GM19463 (cell line): ENCODE measurements at regions not wholly inside any gene's neighbourhood (a gene's known extent, or its start where the extent isn't known, plus 50 kb on each side); places are given as distances from the start of the nearest gene placed in this dataset.

Source experiments
- ATAC-seq: cut with Tn5 transposase; IDR thresholded peaks from one replicate; pipeline ENCODE4 v1.9.1; 2021; ENCODE audit warnings: mild to moderate bottlenecking, moderate library complexity; ENCODE audit not compliant: unreplicated experiment

DNA sequence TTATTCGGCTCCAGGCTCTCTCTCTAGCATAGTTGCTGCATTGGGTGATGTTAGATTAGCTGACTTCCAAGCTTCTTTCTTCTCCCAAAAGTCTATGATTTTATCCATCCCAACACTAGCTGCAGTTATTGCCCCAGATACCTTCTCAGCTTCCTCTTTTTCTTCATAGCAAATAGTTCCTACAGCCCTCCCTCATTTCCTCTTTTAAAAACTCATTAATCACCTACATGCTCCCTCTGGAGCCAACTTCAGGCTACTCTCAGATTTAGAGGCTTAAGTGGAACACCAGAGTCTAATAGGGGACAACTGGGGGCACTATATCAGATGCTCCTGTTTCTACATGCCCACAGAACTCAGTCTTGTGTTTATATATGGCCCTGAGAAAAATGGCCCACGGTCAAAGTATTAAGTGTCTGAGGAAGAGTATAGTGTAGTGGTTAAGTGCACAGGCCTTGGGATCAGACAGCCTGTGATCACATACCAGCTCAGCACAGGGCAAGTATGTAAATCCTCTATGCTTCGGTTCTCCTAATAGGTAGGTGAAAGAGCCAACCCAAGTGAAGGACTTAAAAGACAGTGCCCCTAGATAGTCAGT lies 241.9 kb upstream of the SLC14A2 start:
- ATAC-seq, result no peak

- no peak for ATAC-seq
Measured at GRCh38 chr18:45374236-45374635, 241.0 kb upstream of the SLC14A2 start.

- no peak for ATAC-seq
Measured at GRCh38 chr18:45374878-45375630, 240.2 kb upstream of the SLC14A2 start.

DNA sequence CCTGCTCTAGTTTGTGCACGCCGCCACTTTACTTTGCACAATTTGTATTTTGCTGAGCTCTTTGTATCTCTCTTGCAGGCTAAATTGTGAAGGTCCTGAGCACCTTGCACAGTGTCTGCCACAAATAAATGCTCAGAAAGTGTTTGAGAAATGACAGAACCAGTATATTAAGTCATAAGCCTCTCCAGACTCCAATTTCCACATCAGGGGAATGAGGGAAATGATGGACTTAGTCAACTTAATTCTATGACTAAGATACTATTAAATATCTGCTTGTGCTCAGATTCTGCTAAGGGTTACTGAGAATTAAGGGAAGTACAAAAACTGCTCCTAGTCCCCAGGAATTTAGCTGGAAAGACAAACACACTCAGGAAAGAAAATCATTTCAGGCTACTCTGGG lies 239.1 kb upstream of the SLC14A2 start:
- ATAC-seq, result no peak

DNA sequence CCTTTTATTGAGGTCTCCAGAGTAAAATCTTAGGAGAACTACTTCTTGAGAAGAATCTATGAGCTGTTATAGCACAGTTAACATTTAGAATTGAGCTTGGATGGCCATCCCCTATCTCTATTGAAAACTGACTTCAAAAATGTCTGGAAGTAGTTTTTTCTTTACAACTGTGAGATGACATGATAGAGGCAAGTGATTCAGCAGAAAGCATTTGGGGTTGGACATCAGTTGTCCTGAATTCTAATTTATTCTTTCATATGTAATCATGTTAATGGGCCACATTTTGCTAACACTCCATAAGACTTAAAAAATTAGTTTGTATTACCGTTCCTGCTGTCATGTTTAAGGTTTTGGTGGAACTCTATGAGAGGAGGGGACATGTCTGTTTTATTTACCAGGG lies 237.0 kb upstream of the SLC14A2 start:
- ATAC-seq, result no peak

- ATAC-seq, result no peak
Measured at GRCh38 chr18:45378933-45379332, 236.3 kb upstream of the SLC14A2 start.

- peak; percentile 63 for ATAC-seq
Measured at GRCh38 chr18:45379903-45380302, 235.4 kb upstream of the SLC14A2 start.

DNA sequence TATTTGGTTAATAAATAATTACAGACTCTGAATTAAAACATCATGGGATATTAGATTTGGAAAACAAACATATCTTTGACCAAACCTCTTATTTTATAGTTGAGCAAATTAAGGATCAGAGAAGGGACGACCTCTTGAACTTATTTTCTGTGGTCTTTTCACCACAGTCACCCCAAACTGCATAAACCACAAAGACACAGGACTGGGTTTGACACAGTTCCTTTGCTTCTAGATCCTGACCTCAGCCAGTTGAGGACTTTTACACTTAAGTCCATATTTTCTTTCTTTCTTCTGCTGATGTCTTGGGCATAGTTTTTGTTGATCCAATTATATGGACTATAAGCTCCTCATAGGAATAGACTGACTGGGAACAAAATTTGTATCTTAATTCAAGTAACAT lies 234.0 kb upstream of the SLC14A2 start:
- no peak for ATAC-seq

DNA sequence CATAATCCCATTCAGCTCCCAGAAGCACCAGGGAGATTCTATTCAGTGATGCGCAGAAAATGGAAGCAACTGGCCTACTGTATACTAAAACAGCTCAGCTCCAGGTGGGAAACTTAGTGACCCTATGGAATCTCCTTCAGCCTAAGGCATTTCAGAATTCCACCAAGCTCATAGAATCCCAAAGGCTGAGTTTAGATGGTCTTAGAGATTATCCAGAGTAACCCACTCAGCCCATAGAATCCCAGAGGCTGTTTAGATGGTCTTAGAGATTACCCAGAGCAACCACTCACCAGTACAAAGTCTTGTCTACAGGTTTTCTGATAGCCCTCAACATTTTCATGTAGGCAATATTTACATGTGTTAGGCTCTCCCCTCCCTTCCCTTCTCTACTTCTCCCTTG lies 232.0 kb upstream of the SLC14A2 start:
- ATAC-seq, result no peak

GRCh38 chr18:45384137-45384961 lies 230.9 kb upstream of the SLC14A2 start:
- peak; percentile 55 for ATAC-seq

GRCh38 chr18:45384962-45385315 lies 230.3 kb upstream of the SLC14A2 start:
- no peak for ATAC-seq

DNA sequence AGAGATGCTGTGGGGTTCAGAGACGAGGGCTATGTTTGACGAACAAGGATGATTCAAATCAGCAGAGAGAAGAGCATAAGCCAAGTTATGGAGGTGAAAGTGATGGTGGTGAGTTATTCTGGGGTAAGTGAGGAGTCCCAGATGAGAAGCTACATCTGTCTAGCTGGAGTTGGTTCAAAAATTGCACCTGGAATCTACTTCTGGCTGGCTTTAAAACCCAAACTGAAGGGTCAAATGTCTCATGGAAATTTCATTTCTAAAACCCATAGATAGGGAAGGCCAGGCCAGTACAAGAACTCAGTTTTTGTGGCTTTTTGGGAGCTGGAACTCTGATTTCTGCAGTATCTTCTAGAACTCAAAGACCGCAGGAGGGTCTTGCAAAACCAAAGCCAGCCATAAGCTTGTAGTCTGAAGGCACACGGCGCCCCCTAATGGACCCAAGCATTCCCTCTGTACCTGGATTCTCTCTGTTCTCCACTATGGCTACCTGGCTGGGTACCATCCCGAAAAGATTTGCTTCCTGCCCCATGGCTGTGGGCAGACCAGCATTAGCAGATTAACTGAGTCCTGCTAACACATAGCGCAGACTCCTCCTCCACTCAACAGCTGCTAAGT lies 229.1 kb upstream of the SLC14A2 start:
- no peak for ATAC-seq

- ATAC-seq, result no peak
Measured at GRCh38 chr18:45387229-45387628, 228.0 kb upstream of the SLC14A2 start.

DNA sequence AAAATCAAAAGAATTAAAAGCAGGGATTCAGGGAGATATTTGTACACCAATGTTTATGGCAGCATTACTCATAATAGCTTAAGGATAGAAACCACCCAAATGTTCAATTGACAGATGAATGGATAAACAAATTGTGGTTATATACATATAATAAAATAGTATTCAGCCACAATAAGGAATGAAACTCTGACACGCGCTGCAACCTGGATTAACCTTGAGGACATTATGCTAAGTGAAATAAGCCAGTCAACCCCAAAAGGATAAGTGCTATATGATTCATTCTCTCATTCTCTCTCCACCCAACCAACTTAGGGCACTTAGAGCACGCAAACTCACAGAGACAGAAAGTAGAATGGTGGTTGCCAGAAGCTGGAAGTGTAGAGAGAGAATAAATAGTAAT lies 216.8 kb upstream of the SLC14A2 start:
- no peak for ATAC-seq

DNA sequence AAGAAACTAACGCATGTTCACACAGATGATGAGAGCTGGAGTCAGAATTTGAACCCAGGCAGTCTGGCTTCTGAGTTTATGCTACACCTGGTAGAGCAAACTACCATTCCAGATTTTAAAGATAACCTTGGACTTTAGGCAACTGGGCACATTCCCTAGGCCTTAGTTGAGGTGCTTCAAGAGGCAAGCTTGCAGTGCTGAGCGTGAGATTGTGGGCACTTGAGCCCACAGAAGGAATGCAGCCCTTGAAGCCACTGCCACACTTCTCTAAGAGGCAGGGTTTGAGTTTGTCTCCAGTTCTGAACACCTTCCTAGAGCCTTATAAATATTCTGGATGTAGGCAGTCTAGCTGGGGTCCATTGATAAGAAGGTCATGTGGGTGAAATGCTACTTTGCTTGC lies 216.1 kb upstream of the SLC14A2 start:
- ATAC-seq, result no peak

- no peak for ATAC-seq
Measured at GRCh38 chr18:45399643-45400042, 215.6 kb upstream of the SLC14A2 start.

GRCh38 chr18:45402485-45403056 lies 212.7 kb upstream of the SLC14A2 start:
- ATAC-seq, result no peak

DNA sequence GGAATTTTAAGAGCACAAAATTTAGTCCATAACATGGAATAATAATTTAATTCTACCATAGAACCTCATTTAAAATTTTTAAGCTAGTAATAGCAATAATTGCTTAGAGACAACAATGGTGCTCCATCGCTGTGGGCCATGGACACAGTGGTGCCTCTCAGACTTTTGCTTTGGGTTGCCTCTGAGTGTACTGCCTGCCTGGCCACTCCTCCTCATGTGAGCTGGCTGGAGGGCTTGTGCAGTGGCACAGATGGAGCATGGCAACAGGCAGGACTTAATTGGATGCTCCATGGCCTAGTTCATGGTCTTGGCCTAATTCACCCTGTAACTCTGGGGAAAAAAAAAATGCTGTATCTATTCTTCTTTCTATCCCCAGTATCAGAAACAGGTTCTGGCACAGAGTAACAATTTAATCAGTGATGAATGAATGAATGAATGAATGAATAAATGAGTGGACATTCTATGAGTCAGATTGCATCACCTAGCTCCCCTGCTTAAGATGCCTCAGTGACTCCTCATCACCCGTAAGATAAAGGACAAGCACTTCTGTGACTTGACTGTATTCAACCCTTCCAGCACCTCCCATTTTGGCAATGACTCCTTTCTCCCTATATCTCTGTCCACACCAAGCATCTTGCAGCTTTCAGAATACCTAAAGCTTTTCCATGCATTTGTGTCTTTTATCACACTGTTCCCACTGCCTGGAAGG lies 211.8 kb upstream of the SLC14A2 start:
- ATAC-seq, result no peak

GRCh38 chr18:45408218-45408617 lies 207.1 kb upstream of the SLC14A2 start:
- ATAC-seq, result no peak

GRCh38 chr18:45409971-45410370 lies 205.3 kb upstream of the SLC14A2 start:
- ATAC-seq, result no peak

- ATAC-seq, result peak; percentile 51
Measured at GRCh38 chr18:45412577-45412976, 202.7 kb upstream of the SLC14A2 start.
